Stimulated activated CD4-positive, alpha-beta T cell treated with anti-CD3 and anti-CD28 coated beads, Interleukin-15, amount 100 ng/mL, for 24 hours (primary cell): ENCODE measurements at regions not wholly inside any gene's neighbourhood (a gene's known extent, or its start where the extent isn't known, plus 50 kb on each side); places are given as distances from the start of the nearest gene placed in this dataset.

Experiments used
- DNase-seq: peaks from one replicate; pipeline ENCODE4 v3.0.0-alpha.2; 2020

GRCh38 chr13:40403509-40404241 lies 262.8 kb downstream of the FOXO1 start:
- no peak for DNase-seq

- no peak for DNase-seq
These were observed 262.0 kb downstream of the FOXO1 start for GRCh38 chr13:40404407-40404806.

DNA sequence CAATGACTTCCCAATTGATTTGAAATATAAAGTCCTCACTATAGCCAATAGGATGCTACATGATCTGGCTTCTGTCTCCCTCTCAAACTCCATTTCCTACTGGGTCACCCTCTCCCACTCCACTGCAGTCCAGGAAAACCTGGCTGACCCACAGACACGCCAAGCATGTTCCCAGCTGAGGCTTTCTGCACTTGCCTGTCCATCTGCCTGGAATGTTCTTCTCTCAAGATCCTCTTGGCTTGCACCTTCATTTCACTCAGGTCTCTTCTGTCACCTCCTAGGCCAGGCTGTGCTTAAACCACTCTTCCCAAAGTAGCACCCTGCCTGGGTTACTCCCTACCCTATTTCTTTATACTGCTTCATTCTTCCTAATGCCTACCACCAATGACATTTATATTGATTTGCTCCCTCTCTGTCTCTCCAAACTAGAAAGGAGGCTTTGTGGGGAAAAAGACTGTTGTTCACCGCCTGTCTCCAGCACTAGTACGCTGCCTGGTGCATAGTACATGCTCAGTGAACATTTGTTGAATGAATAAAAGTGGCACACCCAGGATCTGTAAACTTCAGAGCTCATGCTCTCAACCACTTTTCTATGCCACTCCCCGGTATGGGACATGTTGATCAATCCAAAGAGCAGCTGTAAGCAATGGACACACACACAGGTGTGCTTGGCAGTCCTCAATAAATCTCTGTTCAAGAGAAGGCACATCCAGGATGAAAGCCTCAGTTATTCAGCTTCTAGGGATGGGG lies 261.3 kb downstream of the FOXO1 start:
- DNase-seq, result no peak

GRCh38 chr13:40406405-40407120 lies 259.9 kb downstream of the FOXO1 start:
- no peak for DNase-seq

DNA sequence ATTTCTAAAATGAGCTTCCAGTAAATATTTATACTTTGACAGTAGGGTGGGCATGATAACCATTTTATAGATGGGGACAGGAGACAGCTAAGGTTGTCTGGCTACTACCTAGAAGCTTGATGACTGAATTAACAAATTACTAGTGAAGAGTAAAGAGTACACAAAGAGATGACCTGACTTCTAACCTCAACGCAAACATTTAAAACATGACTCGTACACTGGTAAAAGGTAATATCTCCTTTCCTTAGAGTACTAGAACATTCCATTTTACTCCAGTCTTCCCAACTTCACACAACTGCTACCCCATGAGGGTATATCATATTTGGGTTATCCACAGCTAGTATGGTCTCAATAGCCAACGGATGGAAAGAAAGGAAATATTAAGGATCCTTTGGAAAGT lies 258.9 kb downstream of the FOXO1 start:
- no peak for DNase-seq

GRCh38 chr13:40408602-40409001 lies 257.8 kb downstream of the FOXO1 start:
- DNase-seq, result no peak

GRCh38 chr13:40409278-40409677 lies 257.2 kb downstream of the FOXO1 start:
- no peak for DNase-seq

DNA sequence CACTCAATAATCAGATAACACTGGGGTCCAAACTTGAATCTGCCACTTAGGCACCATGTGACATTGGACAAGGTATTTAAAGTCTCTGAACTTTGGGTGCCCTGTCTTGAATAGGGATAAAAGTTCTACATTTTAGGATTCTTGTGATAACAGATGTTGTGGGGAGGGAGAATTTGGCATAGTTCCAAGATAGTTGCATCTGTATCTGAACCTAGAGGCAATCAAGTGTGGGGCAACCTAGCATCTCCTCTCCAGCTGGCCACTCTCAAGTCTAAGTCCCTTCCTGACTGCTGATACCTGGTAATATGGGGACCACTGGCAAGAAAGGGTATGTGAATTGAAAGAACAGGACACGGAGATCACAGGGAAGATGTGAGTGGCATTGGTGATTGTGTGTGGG lies 256.1 kb downstream of the FOXO1 start:
- no peak for DNase-seq

DNA sequence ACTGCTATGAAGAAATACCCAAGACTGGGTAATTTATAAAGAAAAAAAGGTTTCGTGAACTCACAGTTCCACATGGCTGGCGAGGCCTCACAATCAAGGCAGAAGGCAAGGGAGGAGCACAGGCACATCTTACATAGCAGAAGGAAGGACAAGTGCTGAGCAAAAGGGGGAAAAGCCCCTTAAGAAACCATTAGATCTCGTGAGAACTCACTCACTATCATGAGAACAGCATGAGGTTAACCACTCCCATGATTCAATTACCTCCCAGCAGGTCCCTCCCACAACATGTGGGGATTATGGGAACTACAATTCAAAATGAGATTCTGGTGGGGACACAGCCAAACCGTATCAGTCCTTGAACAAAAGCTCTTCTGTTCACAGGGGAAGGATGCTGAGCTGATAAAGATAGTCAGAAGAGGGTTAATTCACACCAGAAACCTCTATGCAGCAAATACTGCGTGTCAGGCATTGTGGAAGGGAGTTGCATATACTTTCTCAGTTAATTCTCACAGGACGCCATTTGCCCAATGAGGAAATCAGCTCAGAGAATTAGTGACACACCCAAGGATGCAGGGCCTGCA lies 246.2 kb downstream of the FOXO1 start:
- DNase-seq, result no peak

- no peak for DNase-seq
These were observed 243.7 kb downstream of the FOXO1 start for GRCh38 chr13:40422588-40423235.

- DNase-seq, result no peak
These were observed 238.1 kb downstream of the FOXO1 start for GRCh38 chr13:40428354-40428753.

GRCh38 chr13:40429706-40430545 lies 236.5 kb downstream of the FOXO1 start:
- DNase-seq, result no peak

DNA sequence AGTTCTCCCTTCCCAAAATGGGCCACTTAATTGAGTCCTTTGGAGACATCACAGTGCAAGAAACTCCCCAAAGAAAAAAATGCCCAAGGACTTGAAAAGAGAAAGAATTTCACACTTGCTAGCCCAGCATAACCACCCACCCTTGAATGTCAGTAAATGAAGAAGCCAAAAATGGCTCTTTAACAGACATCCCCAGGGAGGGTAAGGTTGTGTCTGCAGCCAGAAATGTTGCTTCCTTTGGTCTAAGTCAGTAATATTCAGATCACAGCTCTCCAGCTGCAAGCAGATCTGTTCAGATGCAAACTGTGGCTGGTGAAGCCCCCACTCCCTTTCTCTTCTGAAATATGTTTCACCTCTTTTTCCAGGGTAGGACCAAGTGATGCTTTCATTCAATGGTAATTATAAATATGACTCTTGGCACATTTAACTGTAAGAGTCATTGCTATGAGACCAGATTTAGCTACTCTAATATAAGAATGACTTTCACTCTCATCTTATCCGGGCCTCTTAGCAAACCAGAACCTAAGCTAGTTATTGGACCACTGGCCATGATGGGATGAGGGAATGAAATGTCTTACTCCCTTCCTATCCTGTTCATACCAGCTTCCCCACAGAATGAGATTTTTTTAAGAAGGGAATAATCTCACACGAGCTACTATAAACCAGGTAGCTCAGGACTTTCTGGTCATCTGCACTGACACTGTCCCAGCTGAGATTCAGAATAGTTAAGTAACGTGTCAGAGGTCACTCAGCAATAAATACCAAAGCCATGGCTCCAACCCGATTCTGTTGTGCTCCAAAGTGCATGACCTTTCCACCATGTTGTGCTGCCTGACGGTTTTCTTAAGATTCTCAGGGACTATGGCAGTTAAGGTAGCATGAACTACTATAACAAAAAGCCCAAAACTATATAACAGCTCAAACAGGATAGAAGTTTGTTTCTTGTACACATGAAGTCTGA lies 234.1 kb downstream of the FOXO1 start:
- DNase-seq, result no peak

- DNase-seq, result no peak
These were observed 233.4 kb downstream of the FOXO1 start for GRCh38 chr13:40433001-40433400.

- peak; percentile 49 for DNase-seq
These were observed 232.9 kb downstream of the FOXO1 start for GRCh38 chr13:40433577-40433976.

DNA sequence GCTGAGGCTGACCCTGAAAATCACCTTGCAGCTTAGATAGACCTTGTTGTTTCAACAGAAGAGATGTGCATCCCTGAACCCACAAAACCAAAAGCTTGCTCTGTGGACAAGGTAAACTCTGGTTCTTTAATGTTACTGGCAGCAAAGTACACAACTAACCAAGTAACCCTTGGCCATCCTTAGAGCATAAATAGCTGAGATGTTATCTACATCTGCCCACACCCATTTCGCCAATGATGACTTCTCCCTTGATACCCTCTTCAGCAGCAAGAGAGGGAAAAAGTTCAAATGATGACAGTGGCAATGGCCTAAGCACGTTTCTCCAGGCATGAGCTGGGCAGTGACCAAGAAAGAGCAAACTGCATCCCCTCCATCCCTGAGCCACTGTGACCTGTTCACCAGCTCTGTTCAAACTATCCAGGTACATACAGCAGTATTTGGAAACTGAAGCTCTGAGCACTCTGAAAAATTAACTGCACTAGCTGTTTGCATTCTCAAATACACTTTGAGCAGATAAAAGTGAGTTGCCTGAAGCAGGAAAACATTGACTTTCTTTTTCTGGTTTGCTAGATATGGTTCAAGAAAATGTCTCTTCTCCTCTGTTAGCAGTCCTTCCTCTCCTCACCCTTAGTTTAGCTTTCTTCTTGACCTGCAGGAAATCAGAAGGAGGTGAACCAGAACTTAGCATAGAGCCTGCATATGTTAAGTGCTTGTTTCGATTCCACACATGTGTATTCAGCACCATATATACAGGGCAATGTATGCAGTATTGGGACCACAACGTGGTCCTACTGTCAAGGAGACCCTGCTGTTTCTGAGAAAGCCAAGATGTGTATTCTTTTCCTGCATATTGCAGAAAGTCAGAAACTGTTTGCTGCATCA lies 231.7 kb downstream of the FOXO1 start:
- no peak for DNase-seq

GRCh38 chr13:40438022-40438680 lies 228.3 kb downstream of the FOXO1 start:
- DNase-seq, result no peak

GRCh38 chr13:40438999-40439797 lies 227.2 kb downstream of the FOXO1 start:
- peak; percentile 40 for DNase-seq
